HepG2 (cell line): ENCODE measurements at regions not wholly inside any gene's neighbourhood (a gene's known extent, or its start where the extent isn't known, plus 50 kb on each side); places are given as distances from the start of the nearest gene placed in this dataset.

Source experiments
- ATAC-seq: fragments of 200-7000 bp; cut with Tn5 transposase; 3 replicates; pipeline ENCODE4 v1.9.1; 2020; ENCODE audit warnings: mild to moderate bottlenecking, moderate library complexity
- BruUV-seq: library from RNA; stranded (reverse); fragments of 400-500 nt; replicated peaks from 2 replicates; lab custom pipeline; 2021; lab: Mats Ljungman, UMichigan
- CTCF ChIA-PET: fragments of 300-600 bp; formaldehyde crosslinking; extraction: SDS; loops from one replicate; lab custom pipeline; 2021; ENCODE audit warnings: low total read pairs, inconsistent platforms, low intra/inter-chr PET ratio; lab: Yijun Ruan, JAX
- POLR2A ChIA-PET: fragments of 350-600 bp; sonication (Branson Sonifier 250); formaldehyde crosslinking; loops from one replicate; lab custom pipeline; 2020; ENCODE audit warnings: antibody characterized with exemption, inconsistent platforms; lab: Yijun Ruan, JAX
- DNase-seq: peaks from one replicate; pipeline ENCODE4 v3.0.0-alpha.2; 2015; ENCODE audit warnings: low spot score
- FAIRE-seq: peaks from 3 replicates; lab custom pipeline; 2011; peaks lifted over from hg19 to GRCh38; lab: Jason Lieb, UNC
- H2AFZ ChIP-seq: one replicate; pipeline ENCODE4 v1.6.1; 2011; ENCODE audit warnings: low read length, inconsistent platforms
- H3K27ac ChIP-seq: fragments of 300-600 bp; 3 replicates; pipeline ENCODE4 v1.8.0; 2011; ENCODE audit warnings: mixed run types, mild to moderate bottlenecking, mixed read lengths, low read length, inconsistent platforms; ENCODE audit not compliant: insufficient read depth; ENCODE audit errors: extremely low read length
- H3K27me3 ChIP-seq, 2 experiments: fragments of 200-600 bp in 1 of 2; 2 replicates in 1 of 2; 3 replicates in 1 of 2; pipeline versions ENCODE4 v1.6.0 to v1.8.0; 2011; ENCODE audit warnings: low read length in 2 of 2, mild to moderate bottlenecking in 2 of 2, moderate library complexity in 2 of 2, inconsistent platforms in 1 of 2; ENCODE audit not compliant: insufficient read depth in 2 of 2, control insufficient read depth in 1 of 2
- H3K36me3 ChIP-seq, 2 experiments: fragments of 200-600 bp in 1 of 2; replicated peaks in 1 of 2; 2 replicates in 1 of 2; 3 replicates in 1 of 2; pipeline versions ENCODE4 v1.5.1 to v1.8.0; 2011; ENCODE audit warnings: low read length in 2 of 2, inconsistent platforms in 1 of 2; ENCODE audit not compliant: insufficient read depth in 2 of 2, control insufficient read depth in 1 of 2
- H3K4me1 ChIP-seq: 2 replicates; pipeline ENCODE4 v1.5.1; 2012; ENCODE audit warnings: low read length, inconsistent platforms; ENCODE audit not compliant: insufficient read depth
- H3K4me2 ChIP-seq: 2 replicates; pipeline ENCODE4 v1.6.0; 2011; ENCODE audit warnings: low read depth, low read length, inconsistent platforms
- H3K4me3 ChIP-seq, 3 experiments: fragments of 200-600 bp in 1 of 3; sonication (generic), shearing (Covaris generic) in 1 of 3; replicated peaks in 1 of 3; 2 replicates each; pipeline ENCODE4 v1.5.1; 2011 to 2016; ENCODE audit warnings: low read length in 3 of 3, inconsistent platforms in 2 of 3, low read depth in 2 of 3, mild to moderate bottlenecking in 2 of 3, control low read depth in 1 of 3, mixed read lengths in 1 of 3; ENCODE audit not compliant: insufficient read depth in 1 of 3
- H3K79me2 ChIP-seq: one replicate; pipeline ENCODE4 v1.6.1; 2011; ENCODE audit warnings: low read length, inconsistent platforms; ENCODE audit not compliant: insufficient read depth
- H3K9ac ChIP-seq: 2 replicates; pipeline ENCODE4 v1.6.0; 2011; ENCODE audit warnings: mild to moderate bottlenecking, low read depth, low read length, inconsistent platforms; ENCODE audit not compliant: insufficient read depth
- H3K9me3 ChIP-seq: 2 replicates; pipeline ENCODE4 v1.5.1; 2012; ENCODE audit warnings: mild to moderate bottlenecking, low read length
- H4K20me1 ChIP-seq: 2 replicates; pipeline ENCODE4 v1.6.0; 2011; ENCODE audit warnings: inconsistent platforms, mild to moderate bottlenecking, low read length, moderate library complexity; ENCODE audit not compliant: insufficient read depth
- BRD4 ChIP-seq: sonication (generic); formaldehyde crosslinking; IDR thresholded peaks from 2 replicates; pipeline ENCODE4 v1.4.0; 2020; ENCODE audit warnings: missing genetic modification reagents
- FIP1L1 ChIP-seq: fragments of 200-400 bp; formaldehyde crosslinking; IDR thresholded peaks from 2 replicates; pipeline ENCODE4 v1.6.1; 2018; ENCODE audit warnings: low read depth, mild to moderate bottlenecking, low read length, moderate library complexity, borderline replicate concordance; ENCODE audit not compliant: insufficient read depth
- JDP2 ChIP-seq: sonication (generic); formaldehyde crosslinking; IDR thresholded peaks from 2 replicates; pipeline ENCODE4 v1.8.1; 2022; ENCODE audit warnings: missing genetic modification reagents, borderline replicate concordance
- MIER3 ChIP-seq: IDR thresholded peaks from 2 replicates; pipeline ENCODE4 v1.6.1; 2016; ENCODE audit warnings: missing compliant biosample characterization, borderline replicate concordance
- NCOA2 ChIP-seq: sonication (generic); formaldehyde crosslinking; IDR thresholded peaks from 2 replicates; pipeline ENCODE4 v1.8.0; 2022; ENCODE audit warnings: inconsistent platforms
- RARA ChIP-seq: IDR thresholded peaks from 2 replicates; pipeline ENCODE4 v1.6.1; 2016; ENCODE audit warnings: missing genetic modification reagents, missing compliant biosample characterization
- TIGD3 ChIP-seq: sonication (generic); formaldehyde crosslinking; IDR thresholded peaks from 2 replicates; pipeline ENCODE4 v1.5.1; 2020; ENCODE audit warnings: mild to moderate bottlenecking, missing genetic modification reagents, borderline replicate concordance
- TRIM24 ChIP-seq: sonication (generic); formaldehyde crosslinking; IDR thresholded peaks from 2 replicates; pipeline ENCODE4 v1.8.0; 2022; ENCODE audit warnings: mild to moderate bottlenecking, missing genetic modification reagents
- TSC22D2 ChIP-seq: sonication (generic); formaldehyde crosslinking; IDR thresholded peaks from 2 replicates; pipeline ENCODE4 v1.5.1; 2020; ENCODE audit warnings: missing genetic modification reagents, mild to moderate bottlenecking, borderline replicate concordance
- ZHX1 ChIP-seq: sonication (generic); formaldehyde crosslinking; IDR thresholded peaks from 2 replicates; pipeline ENCODE4 v1.8.1; 2022; ENCODE audit warnings: low read depth, mild to moderate bottlenecking, missing genetic modification reagents
- ZNF343 ChIP-seq: sonication (generic); formaldehyde crosslinking; IDR thresholded peaks from 2 replicates; pipeline ENCODE4 v1.4.0; 2020; ENCODE audit warnings: mild to moderate bottlenecking, missing genetic modification reagents
- ZNF362 ChIP-seq: sonication (generic); formaldehyde crosslinking; IDR thresholded peaks from 2 replicates; pipeline ENCODE4 v1.4.0; 2020; ENCODE audit warnings: missing genetic modification reagents, mild to moderate bottlenecking, borderline replicate concordance
- ZNF737 ChIP-seq: sonication (generic); formaldehyde crosslinking; IDR thresholded peaks from 2 replicates; pipeline ENCODE4 v1.5.0; 2020; ENCODE audit warnings: missing genetic modification reagents, mild to moderate bottlenecking, borderline replicate concordance
- ZNF75D ChIP-seq: sonication (generic); formaldehyde crosslinking; IDR thresholded peaks from 2 replicates; pipeline ENCODE4 v1.8.1; 2023; ENCODE audit warnings: missing genetic modification reagents, mild to moderate bottlenecking, borderline replicate concordance
- ZSCAN12 ChIP-seq: sonication (generic); formaldehyde crosslinking; IDR thresholded peaks from 2 replicates; pipeline ENCODE4 v1.9.0; 2021; ENCODE audit warnings: mild to moderate bottlenecking, missing genetic modification reagents
- ZSCAN31 ChIP-seq: sonication (generic); formaldehyde crosslinking; IDR thresholded peaks from 2 replicates; pipeline ENCODE4 v1.5.0; 2020; ENCODE audit warnings: low read depth, mild to moderate bottlenecking, missing genetic modification reagents
- WGBS: methylation state at CpG from one replicate; pipeline ENCODE4 v1.1.6; 2017; ENCODE audit warnings: low lambda C conversion rate; 5-methylcytosine and 5-hydroxymethylcytosine counted together
- in situ Hi-C: cut with HindIII; loops from 2 replicates; pipeline ENCODE4 v1.10.0; 2017; ENCODE audit warnings: low pct_unique_long_range_greater_than_20kb; ENCODE audit not compliant: extremely low pct_ligation_motif_present
- intact Hi-C: fragments of 100-400 bp; cut with micrococcal nuclease; formaldehyde crosslinking; loops from one replicate; pipeline ENCODE4 v1.10.0; 2022; ENCODE audit not compliant: unreplicated experiment

GRCh38 chr5:98999631-99000030, 70.8 kb upstream of the CHD1 start:
- Histone ChIP-seq H3K9ac (no peak overlapping the region), H3K4me1 (peaks cover 12% of the 10 kb centered on the region), H3K79me2 (no peaks in the 10 kb centered on the region), H3K27me3 (no peaks in the 10 kb centered on the region), H3K4me3 (no peak overlapping the region), H3K27ac (no peak overlapping the region), H2AFZ (no peak overlapping the region), H4K20me1 (no peaks in the 10 kb centered on the region), H3K9me3 (no peaks in the 10 kb centered on the region)
- DNase-seq (no peak), FAIRE-seq (no peak), ATAC-seq (no peak)
- WGBS: under 1% methylated on average over 4 of the region's 4 CpGs
- ChIA-PET CTCF (no interaction called here), POLR2A (no interaction called here)
- BruUV-seq: no TSS peak
- TF ChIP-seq MIER3 (CRISPR knock-in tag) (no peak), JDP2 (CRISPR knock-in tag) (no peak), FIP1L1 (no peak), BRD4 (CRISPR knock-in tag) (no peak), RARA (CRISPR knock-in tag) (no peak), ZNF362 (CRISPR knock-in tag) (no peak), ZNF343 (CRISPR knock-in tag) (no peak), ZNF737 (no peak), ZSCAN31 (no peak), NCOA2 (CRISPR knock-in tag) (no peak), TSC22D2 (CRISPR knock-in tag) (no peak), TIGD3 (no peak), ZHX1 (CRISPR knock-in tag) (no peak), ZNF75D (CRISPR knock-in tag) (no peak), TRIM24 (CRISPR knock-in tag) (no peak), ZSCAN12 (CRISPR knock-in tag) (no peak)
- TF ChIP-seq, all 625 proteins: peak for 0
- in situ Hi-C loops (no loop called here), intact Hi-C loops (no loop called here)
- Histone ChIP-seq H3K4me2 (no peak overlapping the region), H3K36me3 (no peaks in the 10 kb centered on the region)
